Chondrocyte (in vitro differentiated cells): ENCODE measurements at regions not wholly inside any gene's neighbourhood (a gene's known extent, or its start where the extent isn't known, plus 50 kb on each side); places are given as distances from the start of the nearest gene placed in this dataset.

ENCODE experiments used
- DNase-seq: peaks from one replicate; pipeline ENCODE4 v3.0.0; 2021; ENCODE audit warnings: mixed read lengths, low spot score
- H3K27ac Mint-ChIP-seq: one replicate; pipeline ENCODE4 v1.8.0; 2021; ENCODE audit warnings: mild to moderate bottlenecking, moderate library complexity, mixed read lengths; ENCODE audit not compliant: unreplicated experiment
- H3K27me3 Mint-ChIP-seq: 2 replicates; pipeline ENCODE4 v1.8.0; 2021; ENCODE audit warnings: low read depth, mixed read lengths
- H3K36me3 Mint-ChIP-seq: 2 replicates; pipeline ENCODE4 v1.8.0; 2021; ENCODE audit warnings: low read depth, mixed read lengths
- H3K4me1 Mint-ChIP-seq: 2 replicates; pipeline ENCODE4 v1.8.0; 2021; ENCODE audit warnings: low read depth, mild to moderate bottlenecking, mixed read lengths
- H3K4me3 Mint-ChIP-seq: one replicate; pipeline ENCODE4 v1.8.0; 2021; ENCODE audit warnings: mild to moderate bottlenecking, moderate library complexity, mixed read lengths; ENCODE audit not compliant: unreplicated experiment
- H3K9me3 Mint-ChIP-seq: 2 replicates; pipeline ENCODE4 v1.8.0; 2021; ENCODE audit warnings: low read depth, mixed read lengths
- TF ChIP-seq, protein P1 (sequence below): fragments of 200-600 bp; sonication (generic); IDR thresholded peaks from 2 replicates; pipeline ENCODE4 v1.5.0; 2021; ENCODE audit warnings: antibody characterized with exemption, mild to moderate bottlenecking, moderate library complexity

DNA sequence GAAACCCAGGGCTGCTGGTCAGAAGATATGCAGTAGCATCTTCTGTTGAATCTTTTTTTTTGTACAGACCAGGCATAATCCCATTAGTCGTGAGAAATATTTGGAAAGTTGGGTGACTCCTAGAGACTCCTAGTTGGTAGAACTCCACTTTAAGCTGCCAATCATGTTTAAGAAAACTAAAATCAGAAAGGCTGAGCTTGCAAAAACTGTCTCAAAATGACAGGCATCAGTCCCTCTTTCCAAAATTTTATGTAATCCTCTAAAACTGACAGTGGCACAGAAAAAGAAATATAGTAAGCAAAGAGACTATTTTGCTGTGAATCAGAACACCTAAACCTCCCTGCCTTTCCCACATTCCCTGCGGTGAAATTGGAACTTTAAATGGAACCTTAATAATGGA, 568.5 kb downstream of the CCSER2 start:
- peaks cover 2% of the 10 kb centered on the region for H3K27me3 Mint-ChIP-seq
- H3K4me3 Mint-ChIP-seq, result no peak overlapping the region
- no peak for DNase-seq
- no peaks in the 10 kb centered on the region for H3K36me3 Mint-ChIP-seq
- no peaks in the 10 kb centered on the region for H3K4me1 Mint-ChIP-seq
- H3K9me3 Mint-ChIP-seq, result peaks cover 2% of the 10 kb centered on the region
- TF ChIP-seq, protein P1, sequence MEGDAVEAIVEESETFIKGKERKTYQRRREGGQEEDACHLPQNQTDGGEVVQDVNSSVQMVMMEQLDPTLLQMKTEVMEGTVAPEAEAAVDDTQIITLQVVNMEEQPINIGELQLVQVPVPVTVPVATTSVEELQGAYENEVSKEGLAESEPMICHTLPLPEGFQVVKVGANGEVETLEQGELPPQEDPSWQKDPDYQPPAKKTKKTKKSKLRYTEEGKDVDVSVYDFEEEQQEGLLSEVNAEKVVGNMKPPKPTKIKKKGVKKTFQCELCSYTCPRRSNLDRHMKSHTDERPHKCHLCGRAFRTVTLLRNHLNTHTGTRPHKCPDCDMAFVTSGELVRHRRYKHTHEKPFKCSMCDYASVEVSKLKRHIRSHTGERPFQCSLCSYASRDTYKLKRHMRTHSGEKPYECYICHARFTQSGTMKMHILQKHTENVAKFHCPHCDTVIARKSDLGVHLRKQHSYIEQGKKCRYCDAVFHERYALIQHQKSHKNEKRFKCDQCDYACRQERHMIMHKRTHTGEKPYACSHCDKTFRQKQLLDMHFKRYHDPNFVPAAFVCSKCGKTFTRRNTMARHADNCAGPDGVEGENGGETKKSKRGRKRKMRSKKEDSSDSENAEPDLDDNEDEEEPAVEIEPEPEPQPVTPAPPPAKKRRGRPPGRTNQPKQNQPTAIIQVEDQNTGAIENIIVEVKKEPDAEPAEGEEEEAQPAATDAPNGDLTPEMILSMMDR, result no peak
- no peak overlapping the region for H3K27ac Mint-ChIP-seq

- Mint-ChIP-seq H3K27ac (no peak overlapping the region), H3K4me1 (no peaks in the 10 kb centered on the region), H3K27me3 (peaks cover 2% of the 10 kb centered on the region), H3K4me3 (no peak overlapping the region), H3K36me3 (no peaks in the 10 kb centered on the region), H3K9me3 (peaks cover 2% of the 10 kb centered on the region)
- TF ChIP-seq, protein P1, result no peak
- no peak for DNase-seq
These were observed 570.9 kb downstream of the CCSER2 start for GRCh38 chr10:84899268-84899667.

DNA sequence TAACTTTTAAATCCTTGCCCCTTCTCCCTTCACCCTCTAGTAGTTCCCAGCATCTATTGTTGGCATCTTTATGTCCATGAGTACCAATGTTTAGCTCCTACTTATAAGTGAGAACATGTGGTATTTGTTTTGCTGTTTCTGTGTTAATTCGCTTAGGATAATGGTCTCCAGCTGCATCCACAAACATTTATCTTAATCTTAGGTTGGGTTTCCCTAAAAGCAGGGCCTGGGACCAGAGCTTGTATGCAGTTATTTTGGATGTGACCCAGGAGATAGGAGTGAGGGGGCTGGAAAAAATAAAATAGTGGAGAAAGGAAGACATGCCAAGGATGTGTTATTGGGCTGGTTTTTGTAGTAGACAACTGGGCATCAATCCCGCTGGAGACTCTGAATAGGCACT, 571.8 kb downstream of the CCSER2 start:
- no peak overlapping the region for H3K4me3 Mint-ChIP-seq
- no peak for DNase-seq
- H3K9me3 Mint-ChIP-seq, result peaks cover 4% of the 10 kb centered on the region
- H3K4me1 Mint-ChIP-seq, result no peaks in the 10 kb centered on the region
- TF ChIP-seq, protein P1, result no peak
- no peak overlapping the region for H3K27ac Mint-ChIP-seq
- peaks cover 2% of the 10 kb centered on the region for H3K27me3 Mint-ChIP-seq
- H3K36me3 Mint-ChIP-seq, result peaks cover 2% of the 10 kb centered on the region

DNA sequence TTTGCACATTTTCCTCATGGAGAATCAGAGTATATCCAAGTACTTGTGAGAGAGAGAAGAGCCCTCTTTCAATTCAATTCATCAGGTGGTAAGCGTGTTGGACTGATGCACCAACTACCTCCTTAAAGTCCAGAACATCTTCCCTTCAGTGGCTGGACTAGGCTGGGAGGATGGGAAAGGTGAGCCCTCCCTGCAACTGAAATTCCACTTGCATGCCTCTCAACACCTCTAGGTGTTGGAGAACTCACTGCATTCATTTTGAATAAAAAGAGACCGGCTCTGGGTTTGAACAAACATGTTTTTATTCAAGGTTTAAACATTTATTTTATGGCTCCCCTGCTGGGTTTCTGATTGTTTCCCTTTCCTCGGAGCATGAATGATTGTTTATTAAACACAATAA, 573.5 kb downstream of the CCSER2 start:
- TF ChIP-seq, protein P1, result no peak
- Mint-ChIP-seq H3K4me3 (no peak overlapping the region), H3K27ac (no peak overlapping the region), H3K36me3 (peaks cover 2% of the 10 kb centered on the region), H3K9me3 (peaks cover 4% of the 10 kb centered on the region), H3K27me3 (peaks cover 2% of the 10 kb centered on the region), H3K4me1 (peaks cover 3% of the 10 kb centered on the region)
- no peak for DNase-seq

DNA sequence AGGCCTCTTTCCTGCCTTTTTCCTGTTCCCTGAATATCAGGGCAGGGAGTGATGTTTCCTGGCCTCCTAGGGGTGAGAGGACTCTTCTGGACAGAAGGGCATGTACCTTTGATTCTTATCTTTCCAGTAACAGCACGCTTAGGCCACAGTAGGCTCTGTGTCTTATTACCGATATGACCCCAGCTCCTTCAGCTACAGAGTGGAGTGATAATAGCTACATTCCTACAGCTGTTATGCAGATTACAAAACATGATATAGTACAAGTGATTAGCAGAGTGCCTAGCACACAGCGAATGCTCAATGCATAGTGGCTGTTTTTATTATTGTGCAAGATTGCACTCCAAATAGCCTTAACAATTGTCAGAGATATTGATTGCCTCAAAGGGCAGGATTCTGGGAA, 574.2 kb downstream of the CCSER2 start:
- Mint-ChIP-seq H3K27me3 (peaks cover 2% of the 10 kb centered on the region), H3K36me3 (peaks cover 2% of the 10 kb centered on the region), H3K4me1 (peaks cover 3% of the 10 kb centered on the region), H3K4me3 (no peak overlapping the region), H3K9me3 (peaks cover 4% of the 10 kb centered on the region), H3K27ac (no peak overlapping the region)
- DNase-seq, result no peak
- TF ChIP-seq, protein P1, result no peak
